OCI-LY3 (cell line): ENCODE measurements at regions not wholly inside any gene's neighbourhood (a gene's known extent, or its start where the extent isn't known, plus 50 kb on each side); places are given as distances from the start of the nearest gene placed in this dataset.

Experiments
- H2AFZ ChIP-seq: fragments of 200-600, 300-600 bp; shearing (Covaris generic); 2 replicates; pipeline ENCODE4 v1.6.0; 2014; ENCODE audit warnings: antibody characterized with exemption, low read depth, low read length
- H3K27ac ChIP-seq: fragments of 200-600, 300-600 bp; sonication (generic); 2 replicates; pipeline ENCODE4 v1.5.1; 2014; ENCODE audit warnings: mild to moderate bottlenecking, low read length, moderate library complexity, mixed read lengths
- H3K27me3 ChIP-seq: fragments of 200-600, 300-600 bp; sonication (generic); 2 replicates; pipeline ENCODE4 v1.6.1; 2014; ENCODE audit warnings: low read depth, low read length, mixed read lengths
- H3K36me3 ChIP-seq: fragments of 200-600, 300-600 bp; sonication (generic); replicated peaks from 2 replicates; pipeline ENCODE3; 2014; ENCODE audit warnings: low read depth, low read length, mixed read lengths
- H3K4me1 ChIP-seq: fragments of 300-600, 200-600 bp; sonication (generic); 2 replicates; pipeline ENCODE4 v1.6.1; 2014; ENCODE audit warnings: low read length, mixed read lengths
- H3K4me2 ChIP-seq: fragments of 200-600, 300-600 bp; sonication (generic); 2 replicates; pipeline ENCODE4 v1.6.1; 2014; ENCODE audit warnings: low read length, mixed read lengths
- H3K4me3 ChIP-seq: fragments of 300-600, 200-600 bp; sonication (generic); 2 replicates; pipeline ENCODE4 v1.5.1; 2014; ENCODE audit warnings: antibody characterized with exemption, mild to moderate bottlenecking, low read length, moderate library complexity
- H3K79me2 ChIP-seq: fragments of 300-600, 200-600 bp; shearing (Covaris generic); 2 replicates; pipeline ENCODE4 v1.6.1; 2014; ENCODE audit warnings: mild to moderate bottlenecking, low read length, mixed read lengths
- H3K9ac ChIP-seq: fragments of 300-600, 200-600 bp; shearing (Covaris generic); 2 replicates; pipeline ENCODE4 v1.6.0; 2014; ENCODE audit warnings: mild to moderate bottlenecking, low read length, moderate library complexity
- H3K9me3 ChIP-seq: fragments of 200-600, 300-600 bp; shearing (Covaris generic); 2 replicates; pipeline ENCODE4 v1.6.1; 2014; ENCODE audit warnings: low read length, mixed read lengths; ENCODE audit not compliant: insufficient read depth
- H4K20me1 ChIP-seq: fragments of 200-600, 300-600 bp; sonication (generic); 2 replicates; pipeline ENCODE4 v1.6.1; 2016; ENCODE audit warnings: low read length, mixed read lengths; ENCODE audit not compliant: insufficient read depth
- CTCF ChIP-seq: fragments of 200-600, 300-600 bp; sonication (generic); IDR thresholded peaks from 2 replicates; pipeline ENCODE4 v1.5.1; 2014; ENCODE audit warnings: antibody characterized with exemption, low read length, low read depth
- EZH2phosphoT487 ChIP-seq: fragments of 200-600 bp; shearing (Covaris generic); IDR thresholded peaks from 2 replicates; pipeline ENCODE4 v1.6.1; 2018; ENCODE audit warnings: antibody characterized with exemption, mixed run types, low read depth

- Histone ChIP-seq H3K27me3 (no peaks in the 10 kb centered on the region), H3K4me3 (no peak overlapping the region), H3K79me2 (no peaks in the 10 kb centered on the region), H4K20me1 (no peaks in the 10 kb centered on the region), H3K4me2 (no peak overlapping the region), H3K27ac (0 out of 2 replicates have a peak overlapping the region, but pooled peaks have one; percentile 4), H3K9ac (no peak overlapping the region), H3K9me3 (no peaks in the 10 kb centered on the region), H3K4me1 (peaks cover 28% of the 10 kb centered on the region), H3K36me3 (no peaks in the 10 kb centered on the region), H2AFZ (no peak overlapping the region)
- TF ChIP-seq EZH2phosphoT487 (no peak), CTCF (no peak)
Observed at GRCh38 chr3:180332608-180333007, 269.4 kb upstream of the TTC14 start.

- Histone ChIP-seq H3K9me3 (no peaks in the 10 kb centered on the region), H3K27me3 (no peaks in the 10 kb centered on the region), H2AFZ (no peak overlapping the region), H4K20me1 (no peaks in the 10 kb centered on the region), H3K4me1 (peaks cover 12% of the 10 kb centered on the region), H3K79me2 (no peaks in the 10 kb centered on the region), H3K27ac (no peak overlapping the region), H3K9ac (no peak overlapping the region), H3K36me3 (no peaks in the 10 kb centered on the region), H3K4me2 (no peak overlapping the region), H3K4me3 (no peak overlapping the region)
- TF ChIP-seq EZH2phosphoT487: no peak
- no peak for TF ChIP-seq CTCF
Observed at GRCh38 chr3:180335050-180335449, 266.9 kb upstream of the TTC14 start.

GRCh38 chr3:180340395-180340794 is 261.6 kb upstream of the TTC14 start:
- Histone ChIP-seq H3K4me3 (no peak overlapping the region), H3K27me3 (no peaks in the 10 kb centered on the region), H2AFZ (no peak overlapping the region), H3K4me2 (no peak overlapping the region), H3K9ac (no peak overlapping the region), H3K9me3 (no peaks in the 10 kb centered on the region), H3K4me1 (no peaks in the 10 kb centered on the region), H3K27ac (no peak overlapping the region), H4K20me1 (no peaks in the 10 kb centered on the region), H3K36me3 (no peaks in the 10 kb centered on the region), H3K79me2 (no peaks in the 10 kb centered on the region)
- TF ChIP-seq EZH2phosphoT487: no peak
- TF ChIP-seq CTCF: no peak

- TF ChIP-seq EZH2phosphoT487 (no peak), CTCF (no peak)
- H3K4me3 ChIP-seq: no peak overlapping the region
Observed at GRCh38 chr3:180341516-180341915, 260.4 kb upstream of the TTC14 start.

More at GRCh38 chr3:180341516-180341915, 260.4 kb upstream of the TTC14 start:
- no peak overlapping the region for H3K27ac ChIP-seq
- H3K4me2 ChIP-seq: no peak overlapping the region
- H3K79me2 ChIP-seq: no peaks in the 10 kb centered on the region
- no peaks in the 10 kb centered on the region for H3K27me3 ChIP-seq
- H3K36me3 ChIP-seq: no peaks in the 10 kb centered on the region
- no peak overlapping the region for H3K9ac ChIP-seq
- H2AFZ ChIP-seq: no peak overlapping the region
- H3K4me1 ChIP-seq: no peaks in the 10 kb centered on the region
- no peaks in the 10 kb centered on the region for H4K20me1 ChIP-seq
- no peaks in the 10 kb centered on the region for H3K9me3 ChIP-seq
